A549 (cell line): ENCODE measurements at regions not wholly inside any gene's neighbourhood (a gene's known extent, or its start where the extent isn't known, plus 50 kb on each side); places are given as distances from the start of the nearest gene placed in this dataset.
"Not testable (repeated sequence)": the region's sequence is repeated elsewhere in the genome, so short reads cannot be mapped to it uniquely, and the experiment has no call there.

Experiments
- ATAC-seq, 2 experiments: fragments of 200-7000 bp in 1 of 2; fragments of >200 bp in 1 of 2; cut with Nextera tagmentation in 1 of 2; cut with Tn5 transposase in 1 of 2; 3 replicates each; pipeline versions ENCODE4 v1.8.0 to v1.9.1; 2018 to 2020; ENCODE audit warnings: mild to moderate bottlenecking in 1 of 2, moderate library complexity in 1 of 2
- CTCF ChIA-PET: fragments of 300-600 bp; sonication (Branson Sonifier 250); formaldehyde crosslinking; extraction: SDS; loops from one replicate; lab custom pipeline; 2021; ENCODE audit warnings: antibody characterized with exemption, inconsistent platforms; lab: Yijun Ruan, JAX
- POLR2A ChIA-PET: fragments of 350-600 bp; formaldehyde crosslinking; extraction: SDS; loops from one replicate; lab custom pipeline; 2021; ENCODE audit warnings: antibody characterized with exemption, inconsistent platforms; lab: Yijun Ruan, JAX
- DNase-seq, 2 experiments: peaks; one replicate each; pipeline versions ENCODE4 v3.0.0 to v3.0.0-alpha.2; 2011 to 2016; ENCODE audit warnings: low read depth in 1 of 2, low spot score in 1 of 2
- FAIRE-seq: peaks from 2 replicates; lab custom pipeline; 2011; peaks lifted over from hg19 to GRCh38; lab: Jason Lieb, UNC
- H3K27ac ChIP-seq, 2 experiments: fragments of >200 bp; sonication (Bioruptor Twin); formaldehyde crosslinking; 3 replicates each; pipeline ENCODE4 v1.5.1; 2016 to 2017
- H3K4me1 ChIP-seq: fragments of >200 bp; sonication (Bioruptor Twin); formaldehyde crosslinking; 3 replicates; pipeline ENCODE4 v1.6.1; 2016
- H3K4me2 ChIP-seq: fragments of >200 bp; sonication (Bioruptor Twin); formaldehyde crosslinking; 3 replicates; pipeline ENCODE4 v1.6.1; 2016
- H3K4me3 ChIP-seq: fragments of >200 bp; sonication (Bioruptor Twin); formaldehyde crosslinking; 3 replicates; pipeline ENCODE4 v1.5.1; 2016
- H3K9me3 ChIP-seq: fragments of >200 bp; sonication (Bioruptor Twin); formaldehyde crosslinking; 3 replicates; pipeline ENCODE4 v1.6.1; 2016
- BHLHE40 ChIP-seq: IDR thresholded peaks from 2 replicates; pipeline ENCODE4 v1.6.1; 2012; ENCODE audit warnings: low read depth, low read length, inconsistent platforms
- CEBPB ChIP-seq, 2 experiments: fragments of >200 bp in 1 of 2; sonication (Bioruptor Twin) in 1 of 2; formaldehyde crosslinking in 1 of 2; IDR thresholded peaks; 2 replicates each; pipeline ENCODE4 v1.6.1; 2012 to 2016
- EHF ChIP-seq: fragments of 250-450 bp; sonication (Bioruptor Pico); IDR thresholded peaks from 2 replicates; pipeline ENCODE4 v1.5.0; 2020; ENCODE audit warnings: mild to moderate bottlenecking
- EHMT2 ChIP-seq: fragments of 200-600 bp; sonication (generic); IDR thresholded peaks from 2 replicates; pipeline ENCODE4 v1.6.1; 2016; ENCODE audit warnings: antibody characterized with exemption, low read depth, mild to moderate bottlenecking, moderate library complexity
- ELK1 ChIP-seq: fragments of 150-350 bp; IDR thresholded peaks from 2 replicates; pipeline ENCODE4 v1.6.1; 2014; ENCODE audit warnings: low read depth, mild to moderate bottlenecking, low read length
- FOXS1 ChIP-seq: fragments of 250-450 bp; sonication (Bioruptor Pico); IDR thresholded peaks from 2 replicates; pipeline ENCODE4 v1.5.0; 2020; ENCODE audit warnings: mild to moderate bottlenecking, moderate library complexity
- HDAC2 ChIP-seq: fragments of 200-600 bp; sonication (generic); IDR thresholded peaks from 2 replicates; pipeline ENCODE4 v1.6.1; 2016
- HEYL ChIP-seq: fragments of 250-450 bp; sonication (Bioruptor Pico); IDR thresholded peaks from 2 replicates; pipeline ENCODE4 v1.8.0; 2021; ENCODE audit warnings: mild to moderate bottlenecking, moderate library complexity
- HMGXB4 ChIP-seq: fragments of 250-450 bp; sonication (Bioruptor Pico); IDR thresholded peaks from 2 replicates; pipeline ENCODE4 v1.5.0; 2021; ENCODE audit warnings: mild to moderate bottlenecking, moderate library complexity, borderline replicate concordance
- HOXA7 ChIP-seq: fragments of 250-450 bp; sonication (Bioruptor Pico); IDR thresholded peaks from 2 replicates; pipeline ENCODE4 v1.5.0; 2020; ENCODE audit warnings: mild to moderate bottlenecking, moderate library complexity
- HOXB5 ChIP-seq: fragments of 250-450 bp; sonication (Bioruptor Pico); IDR thresholded peaks from 2 replicates; pipeline ENCODE4 v1.5.0; 2020; ENCODE audit warnings: mild to moderate bottlenecking, moderate library complexity
- JUN ChIP-seq, 2 experiments: fragments of >200 bp; sonication (Bioruptor Twin); formaldehyde crosslinking; IDR thresholded peaks; 2 replicates in 1 of 2; 3 replicates in 1 of 2; pipeline ENCODE4 v1.6.1; 2016 to 2017
- JUNB ChIP-seq: fragments of >200 bp; sonication (Bioruptor Twin); formaldehyde crosslinking; IDR thresholded peaks from 2 replicates; pipeline ENCODE4 v1.6.1; 2016
- KDM5A ChIP-seq: fragments of 200-600 bp; sonication (generic); IDR thresholded peaks from 2 replicates; pipeline ENCODE4 v1.6.1; 2016; ENCODE audit warnings: antibody characterized with exemption, mild to moderate bottlenecking
- MAFK ChIP-seq: fragments of 450-650 bp; IDR thresholded peaks from 2 replicates; pipeline ENCODE4 v1.6.1; 2014; ENCODE audit not compliant: partially characterized antibody
- MAZ ChIP-seq: fragments of 150-350 bp; IDR thresholded peaks from 2 replicates; pipeline ENCODE4 v1.6.1; 2014; ENCODE audit warnings: antibody characterized with exemption, low read depth, low read length, borderline replicate concordance
- NPAS2 ChIP-seq: fragments of 250-450 bp; sonication (Bioruptor Pico); IDR thresholded peaks from 2 replicates; pipeline ENCODE4 v1.8.0; 2022; ENCODE audit warnings: mild to moderate bottlenecking, moderate library complexity, borderline replicate concordance
- RAD21 ChIP-seq, 2 experiments: fragments of >200 bp in 1 of 2; sonication (Bioruptor Twin) in 1 of 2; formaldehyde crosslinking in 1 of 2; IDR thresholded peaks in 1 of 2; conservative IDR thresholded peaks in 1 of 2; 2 replicates in 1 of 2; 3 replicates in 1 of 2; pipeline ENCODE4 v1.6.1; 2012 to 2018; ENCODE audit warnings: inconsistent platforms in 1 of 2
- RARB ChIP-seq: fragments of 250-450 bp; sonication (Bioruptor Pico); IDR thresholded peaks from 2 replicates; pipeline ENCODE4 v1.8.0; 2021; ENCODE audit warnings: mild to moderate bottlenecking, moderate library complexity
- REST ChIP-seq: fragments of 200-600 bp; sonication (generic); IDR thresholded peaks from 2 replicates; pipeline ENCODE4 v1.6.1; 2016; ENCODE audit warnings: antibody characterized with exemption, mild to moderate bottlenecking, moderate library complexity
- SMC3 ChIP-seq: fragments of >200 bp; sonication (Bioruptor Twin); formaldehyde crosslinking; IDR thresholded peaks from 3 replicates; pipeline ENCODE4 v1.6.1; 2018; ENCODE audit warnings: inconsistent platforms
- SREBF2 ChIP-seq: fragments of 450-650 bp; IDR thresholded peaks from 2 replicates; pipeline ENCODE4 v1.6.1; 2014; ENCODE audit warnings: mild to moderate bottlenecking, moderate library complexity
- TFCP2L1 ChIP-seq: fragments of 250-450 bp; sonication (Bioruptor Pico); IDR thresholded peaks from 2 replicates; pipeline ENCODE4 v1.5.0; 2021; ENCODE audit warnings: mild to moderate bottlenecking
- TP53 ChIP-seq: fragments of 250-450 bp; sonication (Bioruptor Pico); IDR thresholded peaks from 2 replicates; pipeline ENCODE4 v1.5.0; 2021; ENCODE audit warnings: mild to moderate bottlenecking, moderate library complexity
- ZSCAN20 ChIP-seq: fragments of 250-450 bp; sonication (Bioruptor Pico); IDR thresholded peaks from 2 replicates; pipeline ENCODE4 v1.8.0; 2022; ENCODE audit warnings: mild to moderate bottlenecking, moderate library complexity
- WGBS: methylation state at CpG from one replicate; pipeline ENCODE4 v1.1.6; 2017; ENCODE audit errors: missing lambda C conversion rate; 5-methylcytosine and 5-hydroxymethylcytosine counted together

GRCh38 chr12:38431921-38432320 is 115.3 kb downstream of the ALG10B start:
- POLR2A ChIA-PET: no interaction called here
- WGBS: 4% methylated on average over 1 of the region's 1 CpG
- ATAC-seq: no peak
- DNase-seq: no peak
- no peak overlapping the region for H3K4me2 ChIP-seq
- CTCF ChIA-PET: no interaction called here
- FAIRE-seq: no peak
- no peak overlapping the region for H3K4me3 ChIP-seq
- H3K4me1 ChIP-seq: no peaks in the 10 kb centered on the region
- no peak for TF ChIP-seq HOXB5 (CRISPR knock-in tag)
- TF ChIP-seq KDM5A: no peak
- no peak for TF ChIP-seq MAFK
- no peak for TF ChIP-seq HMGXB4 (CRISPR knock-in tag)
- TF ChIP-seq RAD21 (conservative IDR thresholded peaks at IDR 0.05 in 1 of 2, IDR thresholded peaks at IDR 0.05 in 1 of 2): no peak
- TF ChIP-seq TP53: no peak
- no peak for TF ChIP-seq HDAC2
- no peak for TF ChIP-seq SMC3
- no peak for TF ChIP-seq RARB
- TF ChIP-seq HOXA7 (CRISPR knock-in tag): no peak
- TF ChIP-seq HEYL (CRISPR knock-in tag): no peak
- TF ChIP-seq MAZ: no peak
- H3K27ac ChIP-seq: no peak overlapping the region
- H3K9me3 ChIP-seq: no peaks in the 10 kb centered on the region

GRCh38 chr12:38441871-38442281 is 125.3 kb downstream of the ALG10B start:
- CTCF ChIA-PET, H3K9me3 ChIP-seq, H3K4me2 ChIP-seq, H3K4me1 ChIP-seq, H3K27ac ChIP-seq, DNase-seq, H3K4me3 ChIP-seq, ATAC-seq, POLR2A ChIA-PET, FAIRE-seq: not testable (repeated sequence)
- 67% methylated on average over 10 of the region's 20 CpGs for WGBS

GRCh38 chr12:38445040-38445439 is 128.5 kb downstream of the ALG10B start:
- Histone ChIP-seq H3K4me2 (no peak overlapping the region), H3K4me3 (no peak overlapping the region), H3K4me1 (no peaks in the 10 kb centered on the region), H3K9me3 (no peaks in the 10 kb centered on the region), H3K27ac (no peak overlapping the region)
- TF ChIP-seq HMGXB4 (CRISPR knock-in tag) (no peak), CEBPB (IDR thresholded peaks at IDR 0.05) (no peak), SREBF2 (no peak), HOXA7 (CRISPR knock-in tag) (no peak), NPAS2 (no peak), JUNB (no peak), ZSCAN20 (no peak), ELK1 (no peak), REST (no peak), EHMT2 (no peak), EHF (CRISPR knock-in tag) (no peak), TFCP2L1 (CRISPR knock-in tag) (no peak), KDM5A (no peak), BHLHE40 (no peak), JUN (IDR thresholded peaks at IDR 0.05) (no peak), FOXS1 (no peak)
- ChIA-PET POLR2A (no interaction called here), CTCF (interaction anchor here (1.7 kb wide), 1 partner anchor 28 kb away, joined by 3 read pairs; no protein-coding TSS in a partner anchor)
- DNase-seq: no peak
- ATAC-seq: no peak
- no peak for FAIRE-seq
- WGBS: 17% methylated on average over 2 of the region's 2 CpGs
